ENCODE measurements at regions not wholly inside any gene's neighbourhood (a gene's known extent, or its start where the extent isn't known, plus 50 kb on each side); places are given as distances from the start of the nearest gene placed in this dataset.
"Not testable (repeated sequence)": the region's sequence is repeated elsewhere in the genome, so short reads cannot be mapped to it uniquely, and the experiment has no call there.

DNA sequence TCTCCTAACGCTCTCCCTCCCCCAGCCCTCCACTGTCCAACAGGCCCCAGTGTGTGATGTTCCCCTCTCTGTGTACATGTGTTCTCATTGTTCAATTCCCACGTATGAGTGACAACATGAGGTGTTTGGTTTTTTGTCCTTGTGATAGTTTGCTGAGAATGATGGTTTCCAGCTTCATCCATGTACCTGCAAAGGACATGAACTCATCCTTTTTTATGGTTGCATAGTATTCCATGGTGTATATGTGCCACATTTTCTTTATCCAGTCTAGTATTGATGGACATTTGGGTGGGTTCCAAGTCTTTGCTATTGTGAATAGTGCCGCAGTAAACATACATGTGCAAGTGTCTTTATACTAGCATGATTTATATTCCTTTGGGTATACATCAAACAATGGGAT lies 347.4 kb downstream of the MAGEE1 start:
- H3K4me1 ChIP-seq; H3K9me3 ChIP-seq; DNase-seq; H3K27ac ChIP-seq; H3K4me3 ChIP-seq; in situ Hi-C loops (cut with MboI; ENCODE audit: low sequenced_read_pairs in 4 of 4); H3K36me3 ChIP-seq; ATAC-seq; H3K27me3 ChIP-seq; intact Hi-C loops (cut with DNase I; ENCODE audit: low total_unique reads): not testable (repeated sequence)

- no peak for DNase-seq
- Histone ChIP-seq H3K36me3 (no peaks in the 10 kb centered on the region), H3K27me3 (no peaks in the 10 kb centered on the region), H3K4me3 (no peak overlapping the region), H3K9me3 (no peaks in the 10 kb centered on the region), H3K27ac (no peak overlapping the region), H3K4me1 (no peaks in the 10 kb centered on the region)
- intact Hi-C loops (cut with DNase I; ENCODE audit: low total_unique reads) = no loop called here
- TF ChIP-seq CTCF (IDR thresholded peaks at IDR 0.05 in 4 of 5, conservative IDR thresholded peaks at IDR 0.05 in 1 of 5) = no peak
- TF ChIP-seq POLR2A (IDR thresholded peaks at IDR 0.05) = no peak
- ATAC-seq = no peak
- in situ Hi-C loops (cut with MboI; ENCODE audit: low sequenced_read_pairs in 4 of 4) = no loop called here
Measured at GRCh38 chrX:76796311-76796710, 368.8 kb downstream of the MAGEE1 start.

DNA sequence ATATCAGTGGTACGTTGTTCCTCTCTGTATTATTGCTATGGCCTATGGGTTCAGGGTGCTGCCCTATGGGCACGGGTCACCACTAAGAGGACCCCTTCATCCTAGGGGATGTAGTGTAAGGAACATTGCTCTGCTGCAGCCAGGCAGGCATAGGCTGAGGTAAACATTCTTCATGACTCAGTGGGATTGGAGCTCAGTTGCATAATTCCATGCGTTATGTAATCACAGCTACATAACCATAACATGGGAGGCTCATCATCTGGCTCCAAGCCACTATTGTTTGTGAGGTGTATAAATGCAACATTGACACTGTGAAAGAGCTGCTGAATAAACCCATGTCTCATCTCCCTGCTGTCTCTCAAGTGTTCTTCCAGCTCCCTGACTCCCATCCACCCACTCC lies 375.2 kb downstream of the MAGEE1 start:
- intact Hi-C loops (cut with DNase I; ENCODE audit: low total_unique reads) (no loop called here), in situ Hi-C loops (cut with MboI; ENCODE audit: low sequenced_read_pairs in 4 of 4) (no loop called here)
- Histone ChIP-seq H3K27me3 (no peaks in the 10 kb centered on the region), H3K36me3 (no peaks in the 10 kb centered on the region), H3K4me1 (no peaks in the 10 kb centered on the region), H3K4me3 (no peak overlapping the region), H3K9me3 (no peaks in the 10 kb centered on the region), H3K27ac (no peak overlapping the region)
- DNase-seq = no peak
- TF ChIP-seq CTCF (IDR thresholded peaks at IDR 0.05 in 4 of 5, conservative IDR thresholded peaks at IDR 0.05 in 1 of 5) = no peak
- no peak for TF ChIP-seq POLR2A (IDR thresholded peaks at IDR 0.05)
- ATAC-seq = no peak

DNA sequence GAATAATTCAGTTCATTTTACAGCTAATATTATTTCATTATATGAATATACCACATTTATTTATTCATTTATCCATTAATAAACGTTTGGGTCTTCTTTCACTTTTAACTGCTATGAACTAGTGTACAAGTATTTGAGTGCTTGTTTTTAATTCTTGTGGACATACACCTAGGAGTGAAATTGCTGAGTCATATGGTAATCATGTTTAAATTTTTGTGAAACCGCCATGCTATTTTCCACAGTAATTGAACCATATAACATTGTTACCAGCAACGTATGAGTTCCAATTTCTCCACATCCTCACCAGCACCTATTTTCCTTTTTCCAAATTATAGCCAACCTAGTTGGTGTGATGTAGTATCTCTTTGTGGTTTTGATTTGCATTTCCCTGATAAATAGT lies 388.2 kb downstream of the MAGEE1 start:
- Histone ChIP-seq H3K4me3 (no peak overlapping the region), H3K36me3 (no peaks in the 10 kb centered on the region), H3K27me3 (no peaks in the 10 kb centered on the region), H3K27ac (no peak overlapping the region), H3K9me3 (no peaks in the 10 kb centered on the region), H3K4me1 (no peaks in the 10 kb centered on the region)
- ATAC-seq (no peak), DNase-seq (no peak)
- intact Hi-C loops (cut with DNase I; ENCODE audit: low total_unique reads) = no loop called here
- TF ChIP-seq POLR2A (IDR thresholded peaks at IDR 0.05) (no peak), CTCF (IDR thresholded peaks at IDR 0.05 in 4 of 5, conservative IDR thresholded peaks at IDR 0.05 in 1 of 5) (no peak)
- in situ Hi-C loops (cut with MboI; ENCODE audit: low sequenced_read_pairs in 4 of 4) = no loop called here

DNA sequence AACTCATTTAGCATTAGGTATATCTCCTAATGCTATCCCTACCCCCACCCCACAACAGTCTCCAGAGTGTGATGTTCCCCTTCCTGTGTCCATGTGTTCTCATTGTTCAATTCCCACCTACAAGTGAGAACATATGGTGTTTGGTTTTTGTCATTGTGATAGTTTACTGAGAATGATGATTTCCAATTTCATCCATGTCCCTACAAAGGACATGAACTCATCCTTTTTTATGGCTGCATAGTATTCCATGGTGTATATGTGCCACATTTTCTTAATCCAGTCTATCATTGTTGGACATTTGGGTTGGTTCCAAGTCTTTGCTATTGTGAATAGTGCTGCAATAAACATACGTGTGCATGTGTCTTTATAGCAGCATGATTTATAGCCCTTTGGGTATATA lies 389.8 kb downstream of the MAGEE1 start:
- H3K9me3 ChIP-seq; H3K27me3 ChIP-seq; H3K36me3 ChIP-seq; intact Hi-C loops (cut with DNase I; ENCODE audit: low total_unique reads); H3K4me3 ChIP-seq; DNase-seq; H3K4me1 ChIP-seq; ATAC-seq; in situ Hi-C loops (cut with MboI; ENCODE audit: low sequenced_read_pairs in 4 of 4); H3K27ac ChIP-seq: not testable (repeated sequence)

GRCh38 chrX:76821276-76821675 lies 393.8 kb downstream of the MAGEE1 start:
- no peak for DNase-seq
- intact Hi-C loops (cut with DNase I; ENCODE audit: low total_unique reads) = no loop called here
- H3K27ac ChIP-seq = no peak overlapping the region
- TF ChIP-seq POLR2A (IDR thresholded peaks at IDR 0.05) = no peak
- no peak for TF ChIP-seq CTCF (IDR thresholded peaks at IDR 0.05 in 4 of 5, conservative IDR thresholded peaks at IDR 0.05 in 1 of 5)
- in situ Hi-C loops (cut with MboI; ENCODE audit: low sequenced_read_pairs in 4 of 4) = no loop called here
- no peak for ATAC-seq
- H3K4me3 ChIP-seq = no peak overlapping the region
- no peaks in the 10 kb centered on the region for H3K9me3 ChIP-seq
- H3K4me1 ChIP-seq = no peaks in the 10 kb centered on the region
- no peaks in the 10 kb centered on the region for H3K36me3 ChIP-seq
- no peaks in the 10 kb centered on the region for H3K27me3 ChIP-seq
